ENCODE measurements at regions not wholly inside any gene's neighbourhood (a gene's known extent, or its start where the extent isn't known, plus 50 kb on each side); places are given as distances from the start of the nearest gene placed in this dataset.
A peak's percentile ranks its signal among the peaks of the same experiment; 100 is the strongest.
"Not testable (repeated sequence)": the region's sequence is repeated elsewhere in the genome, so short reads cannot be mapped to it uniquely, and the experiment has no call there.

- not testable (repeated sequence) for DNase-seq
Observed at GRCh38 chr9:41839786-41840185, 289.4 kb downstream of the CNTNAP3B start.

- not testable (repeated sequence) for DNase-seq
Observed at GRCh38 chr9:41838953-41839352, 290.3 kb downstream of the CNTNAP3B start.

- DNase-seq = not testable (repeated sequence)
Observed at GRCh38 chr9:41838562-41838851, 290.7 kb downstream of the CNTNAP3B start.

GRCh38 chr9:41837684-41838561, 291.3 kb downstream of the CNTNAP3B start:
- DNase-seq = not testable (repeated sequence)

- DNase-seq = not testable (repeated sequence)
Observed at GRCh38 chr9:41833108-41833507, 296.1 kb downstream of the CNTNAP3B start.

- not testable (repeated sequence) for DNase-seq
Observed at GRCh38 chr9:41824723-41825122, 304.5 kb downstream of the CNTNAP3B start.

GRCh38 chr9:41802706-41803105, 326.5 kb downstream of the CNTNAP3B start:
- DNase-seq = not testable (repeated sequence)

GRCh38 chr9:41798684-41799083, 330.5 kb downstream of the CNTNAP3B start:
- not testable (repeated sequence) for DNase-seq

GRCh38 chr9:41790719-41791363, 338.4 kb downstream of the CNTNAP3B start:
- DNase-seq = peak; percentile 54

- DNase-seq = not testable (repeated sequence)
Observed at GRCh38 chr9:41790007-41790406, 339.2 kb downstream of the CNTNAP3B start.

GRCh38 chr9:41789387-41789786, 339.8 kb downstream of the CNTNAP3B start:
- not testable (repeated sequence) for DNase-seq

- not testable (repeated sequence) for DNase-seq
Observed at GRCh38 chr9:41787951-41788350, 341.3 kb downstream of the CNTNAP3B start.

- DNase-seq = not testable (repeated sequence)
Observed at GRCh38 chr9:41787270-41787669, 342.0 kb downstream of the CNTNAP3B start.

- not testable (repeated sequence) for DNase-seq
Observed at GRCh38 chr9:41784006-41784405, 345.2 kb downstream of the CNTNAP3B start.

- not testable (repeated sequence) for DNase-seq
Observed at GRCh38 chr9:41783070-41783810, 346.0 kb downstream of the CNTNAP3B start.

GRCh38 chr9:41781899-41782298, 347.3 kb downstream of the CNTNAP3B start:
- DNase-seq = not testable (repeated sequence)

GRCh38 chr9:41779897-41780406, 349.3 kb downstream of the CNTNAP3B start:
- not testable (repeated sequence) for DNase-seq

- not testable (repeated sequence) for DNase-seq
Observed at GRCh38 chr9:41779192-41779591, 350.0 kb downstream of the CNTNAP3B start.

- not testable (repeated sequence) for DNase-seq
Observed at GRCh38 chr9:41778535-41779071, 350.6 kb downstream of the CNTNAP3B start.

- not testable (repeated sequence) for DNase-seq
Observed at GRCh38 chr9:41777536-41777935, 351.7 kb downstream of the CNTNAP3B start.

- DNase-seq = not testable (repeated sequence)
Observed at GRCh38 chr9:41772541-41772940, 356.7 kb downstream of the CNTNAP3B start.

GRCh38 chr9:41771693-41772092, 357.5 kb downstream of the CNTNAP3B start:
- DNase-seq = not testable (repeated sequence)

GRCh38 chr9:41754822-41755221, 374.4 kb downstream of the CNTNAP3B start:
- DNase-seq = not testable (repeated sequence)

Measured in fibroblast of skin of right biceps (primary cell).